ENCODE measurements at regions not wholly inside any gene's neighbourhood (a gene's known extent, or its start where the extent isn't known, plus 50 kb on each side); places are given as distances from the start of the nearest gene placed in this dataset.

- H3K9me3 ChIP-seq (replicated peaks; ENCODE audit: control insufficient read depth, insufficient read depth, low read length), result peaks cover 5% of the 10 kb centered on the region
- BruUV-seq (replicated peaks), result no TSS peak
- H4K20me1 ChIP-seq (replicated peaks; ENCODE audit: control insufficient read depth, extremely low read depth, insufficient read depth, low read length), result no peaks in the 10 kb centered on the region
- no peak overlapping the region for H2AFZ ChIP-seq (ENCODE audit: low read depth, low read length)
- no peaks in the 10 kb centered on the region for H3K27me3 ChIP-seq (ENCODE audit: control insufficient read depth in 2 of 2, insufficient read depth in 2 of 2, low read length in 2 of 2)
- H3K4me1 ChIP-seq (ENCODE audit: control insufficient read depth, extremely low read depth, insufficient read depth, low read length), result no peaks in the 10 kb centered on the region
- H3K27ac ChIP-seq (ENCODE audit: insufficient read depth, low read depth, low read length), result no peak overlapping the region
- H3K36me3 ChIP-seq (ENCODE audit: control insufficient read depth in 2 of 2, extremely low read depth in 1 of 2, insufficient read depth in 2 of 2, low read length in 2 of 2), result no peaks in the 10 kb centered on the region
- ChIA-PET CTCF (no interaction called here), POLR2A (no interaction called here)
- no peak overlapping the region for H3K4me3 ChIP-seq (replicated peaks in 1 of 3; ENCODE audit: insufficient read depth in 1 of 3, low read depth in 1 of 3, low read length in 3 of 3)
- intact Hi-C loops (cut with micrococcal nuclease), result no loop called here
- H3K9me1 ChIP-seq (replicated peaks; ENCODE audit: control insufficient read depth, extremely low read depth, insufficient read depth, low read length), result no peaks in the 10 kb centered on the region
- DNase-seq (ENCODE audit: low read depth, low spot score), result no peak
- no peak overlapping the region for H3K4me2 ChIP-seq (ENCODE audit: insufficient read depth, low read length)
- no peak for TF ChIP-seq MAX (IDR thresholded peaks at IDR 0.05; ENCODE audit: insufficient read depth, insufficient read length)
- no peak for TF ChIP-seq CTCF (IDR thresholded peaks at IDR 0.05; ENCODE audit: extremely low read depth in 1 of 2, insufficient read depth in 1 of 2, low read depth in 1 of 2, low read length in 2 of 2)
- no peak overlapping the region for H3K9ac ChIP-seq (replicated peaks; ENCODE audit: extremely low read depth, insufficient read depth, low read length)
- H3K79me2 ChIP-seq (ENCODE audit: control insufficient read depth, insufficient read depth, low read length), result no peaks in the 10 kb centered on the region
- dilution Hi-C loops (cut with MboI; ENCODE audit: extremely low pct_ligation_motif_present, low sequenced_read_pairs), result no loop called here
- no peak for FAIRE-seq
Observed at GRCh38 chr18:37935086-37935485, 369.5 kb upstream of the CELF4 start.

- no peak for TF ChIP-seq FOS (IDR thresholded peaks at IDR 0.05; ENCODE audit: borderline replicate concordance, insufficient read depth, low read length)
- no peak for TF ChIP-seq EZH2 (IDR thresholded peaks at IDR 0.05; ENCODE audit: borderline replicate concordance, low read depth, low read length, severe bottlenecking)
- TF ChIP-seq MAX (IDR thresholded peaks at IDR 0.05; ENCODE audit: insufficient read depth, insufficient read length), result no peak
- TF ChIP-seq GATA2 (IDR thresholded peaks at IDR 0.05; ENCODE audit: insufficient read depth, insufficient read length, low read depth, low read length), result no peak
- no peak for TF ChIP-seq POLR2AphosphoS5 (IDR thresholded peaks at IDR 0.05; ENCODE audit: insufficient read depth, low read depth, low read length)
- TF ChIP-seq MYC (IDR thresholded peaks at IDR 0.05; ENCODE audit: low read depth, low read length), result no peak
- TF ChIP-seq JUN (IDR thresholded peaks at IDR 0.05; ENCODE audit: borderline replicate concordance, insufficient read depth, insufficient read length, low read depth), result no peak
- no peak for TF ChIP-seq CTCF (IDR thresholded peaks at IDR 0.05; ENCODE audit: extremely low read depth in 1 of 2, insufficient read depth in 1 of 2, low read depth in 1 of 2, low read length in 2 of 2)
- TF ChIP-seq POLR2A (IDR thresholded peaks at IDR 0.05; ENCODE audit: low read depth, low read length), result no peak
- ChIA-PET CTCF (no interaction called here), POLR2A (no interaction called here)
- H3K36me3 ChIP-seq (ENCODE audit: control insufficient read depth in 2 of 2, extremely low read depth in 1 of 2, insufficient read depth in 2 of 2, low read length in 2 of 2), result no peaks in the 10 kb centered on the region
- no peaks in the 10 kb centered on the region for H3K27me3 ChIP-seq (ENCODE audit: control insufficient read depth in 2 of 2, insufficient read depth in 2 of 2, low read length in 2 of 2)
- H3K9me1 ChIP-seq (replicated peaks; ENCODE audit: control insufficient read depth, extremely low read depth, insufficient read depth, low read length), result no peaks in the 10 kb centered on the region
- H3K4me1 ChIP-seq (ENCODE audit: control insufficient read depth, extremely low read depth, insufficient read depth, low read length), result no peaks in the 10 kb centered on the region
- no peak overlapping the region for H3K9ac ChIP-seq (replicated peaks; ENCODE audit: extremely low read depth, insufficient read depth, low read length)
- dilution Hi-C loops (cut with MboI; ENCODE audit: extremely low pct_ligation_motif_present, low sequenced_read_pairs), result no loop called here
- DNase-seq (ENCODE audit: low read depth, low spot score) (no peak), FAIRE-seq (no peak)
- H3K9me3 ChIP-seq (replicated peaks; ENCODE audit: control insufficient read depth, insufficient read depth, low read length), result peaks cover 2% of the 10 kb centered on the region
- H4K20me1 ChIP-seq (replicated peaks; ENCODE audit: control insufficient read depth, extremely low read depth, insufficient read depth, low read length), result no peaks in the 10 kb centered on the region
- H3K27ac ChIP-seq (ENCODE audit: insufficient read depth, low read depth, low read length), result no peak overlapping the region
- intact Hi-C loops (cut with micrococcal nuclease), result no loop called here
- H3K4me2 ChIP-seq (ENCODE audit: insufficient read depth, low read length), result no peak overlapping the region
- no peaks in the 10 kb centered on the region for H3K79me2 ChIP-seq (ENCODE audit: control insufficient read depth, insufficient read depth, low read length)
- H3K4me3 ChIP-seq (replicated peaks in 1 of 3; ENCODE audit: insufficient read depth in 1 of 3, low read depth in 1 of 3, low read length in 3 of 3), result no peak overlapping the region
- no peak overlapping the region for H2AFZ ChIP-seq (ENCODE audit: low read depth, low read length)
- BruUV-seq (replicated peaks), result no TSS peak
Observed at GRCh38 chr18:37930640-37931039, 365.0 kb upstream of the CELF4 start.

All from endothelial cell of umbilical vein (primary cell).